ENCODE measurements at regions not wholly inside any gene's neighbourhood (a gene's known extent, or its start where the extent isn't known, plus 50 kb on each side); places are given as distances from the start of the nearest gene placed in this dataset.

DNA sequence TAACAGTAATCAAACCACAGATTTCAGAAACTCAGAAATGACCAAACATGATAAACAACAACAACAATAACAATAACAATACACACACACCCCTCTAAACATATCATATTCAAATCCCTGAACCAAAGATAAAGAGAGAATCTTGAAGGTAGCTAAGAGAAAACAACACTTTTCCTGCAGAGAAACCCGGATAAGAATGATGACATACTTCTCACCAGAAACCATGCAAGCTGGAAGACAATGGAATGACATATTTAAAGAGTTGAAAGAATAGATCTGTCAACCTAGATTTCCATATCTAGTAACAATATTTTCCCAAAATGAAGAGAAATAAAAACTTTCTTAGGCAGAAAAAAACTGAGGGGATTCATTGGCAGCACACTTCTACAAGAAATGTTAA is 138.1 kb downstream of the LIG4 start:
- POLR2A ChIA-PET: no interaction called here
- no peak for ATAC-seq
- TF ChIP-seq, protein P1, sequence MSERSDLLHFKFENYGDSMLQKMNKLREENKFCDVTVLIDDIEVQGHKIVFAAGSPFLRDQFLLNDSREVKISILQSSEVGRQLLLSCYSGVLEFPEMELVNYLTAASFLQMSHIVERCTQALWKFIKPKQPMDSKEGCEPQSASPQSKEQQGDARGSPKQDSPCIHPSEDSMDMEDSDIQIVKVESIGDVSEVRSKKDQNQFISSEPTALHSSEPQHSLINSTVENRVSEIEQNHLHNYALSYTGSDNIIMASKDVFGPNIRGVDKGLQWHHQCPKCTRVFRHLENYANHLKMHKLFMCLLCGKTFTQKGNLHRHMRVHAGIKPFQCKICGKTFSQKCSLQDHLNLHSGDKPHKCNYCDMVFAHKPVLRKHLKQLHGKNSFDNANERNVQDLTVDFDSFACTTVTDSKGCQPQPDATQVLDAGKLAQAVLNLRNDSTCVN (CRISPR knock-in tag; IDR thresholded peaks at IDR 0.05): no peak
- TF ChIP-seq LCOR (CRISPR knock-in tag; IDR thresholded peaks at IDR 0.05) (no peak), MAFG (tag; conservative IDR thresholded peaks at IDR 0.05) (no peak), ZNF197 (CRISPR knock-in tag; IDR thresholded peaks at IDR 0.05; ENCODE audit: low read depth) (no peak), SUPT5H (IDR thresholded peaks at IDR 0.05) (no peak), SETDB1 (IDR thresholded peaks at IDR 0.05; ENCODE audit: low read length) (no peak), ZC3H11A (IDR thresholded peaks at IDR 0.05; ENCODE audit: low read depth, low read length) (no peak), HMGN3 (IDR thresholded peaks at IDR 0.05; ENCODE audit: borderline replicate concordance, extremely low read depth, insufficient read length, low read depth, low read length) (no peak), ZFP36 (IDR thresholded peaks at IDR 0.05; ENCODE audit: low read depth, low read length, partially characterized antibody) (no peak), YY1 (IDR thresholded peaks at IDR 0.05; ENCODE audit: borderline replicate concordance in 1 of 3, control insufficient read depth in 1 of 3, extremely low read depth in 1 of 3, insufficient read depth in 3 of 3, insufficient read length in 1 of 3, insufficient replicate concordance in 2 of 3, low read depth in 1 of 3, low read length in 2 of 3) (no peak), GATAD2B (IDR thresholded peaks at IDR 0.05; ENCODE audit: borderline replicate concordance) (no peak), MIER1 (IDR thresholded peaks at IDR 0.05; ENCODE audit: low read depth) (no peak), SMARCC2 (IDR thresholded peaks at IDR 0.05; ENCODE audit: low read depth) (no peak), BRF1 (IDR thresholded peaks at IDR 0.05; ENCODE audit: borderline replicate concordance, extremely low read depth, insufficient read length) (no peak)
- TF ChIP-seq, protein P2, sequence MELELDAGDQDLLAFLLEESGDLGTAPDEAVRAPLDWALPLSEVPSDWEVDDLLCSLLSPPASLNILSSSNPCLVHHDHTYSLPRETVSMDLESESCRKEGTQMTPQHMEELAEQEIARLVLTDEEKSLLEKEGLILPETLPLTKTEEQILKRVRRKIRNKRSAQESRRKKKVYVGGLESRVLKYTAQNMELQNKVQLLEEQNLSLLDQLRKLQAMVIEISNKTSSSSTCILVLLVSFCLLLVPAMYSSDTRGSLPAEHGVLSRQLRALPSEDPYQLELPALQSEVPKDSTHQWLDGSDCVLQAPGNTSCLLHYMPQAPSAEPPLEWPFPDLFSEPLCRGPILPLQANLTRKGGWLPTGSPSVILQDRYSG (tag; conservative IDR thresholded peaks at IDR 0.05; ENCODE audit: low read depth): no peak
- TF ChIP-seq, protein P3, sequence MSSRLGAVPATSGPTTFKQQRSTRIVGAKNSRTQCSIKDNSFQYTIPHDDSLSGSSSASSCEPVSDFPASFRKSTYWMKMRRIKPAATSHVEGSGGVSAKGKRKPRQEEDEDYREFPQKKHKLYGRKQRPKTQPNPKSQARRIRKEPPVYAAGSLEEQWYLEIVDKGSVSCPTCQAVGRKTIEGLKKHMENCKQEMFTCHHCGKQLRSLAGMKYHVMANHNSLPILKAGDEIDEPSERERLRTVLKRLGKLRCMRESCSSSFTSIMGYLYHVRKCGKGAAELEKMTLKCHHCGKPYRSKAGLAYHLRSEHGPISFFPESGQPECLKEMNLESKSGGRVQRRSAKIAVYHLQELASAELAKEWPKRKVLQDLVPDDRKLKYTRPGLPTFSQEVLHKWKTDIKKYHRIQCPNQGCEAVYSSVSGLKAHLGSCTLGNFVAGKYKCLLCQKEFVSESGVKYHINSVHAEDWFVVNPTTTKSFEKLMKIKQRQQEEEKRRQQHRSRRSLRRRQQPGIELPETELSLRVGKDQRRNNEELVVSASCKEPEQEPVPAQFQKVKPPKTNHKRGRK (tag; IDR thresholded peaks at IDR 0.05): no peak
- TF ChIP-seq, protein P4, sequence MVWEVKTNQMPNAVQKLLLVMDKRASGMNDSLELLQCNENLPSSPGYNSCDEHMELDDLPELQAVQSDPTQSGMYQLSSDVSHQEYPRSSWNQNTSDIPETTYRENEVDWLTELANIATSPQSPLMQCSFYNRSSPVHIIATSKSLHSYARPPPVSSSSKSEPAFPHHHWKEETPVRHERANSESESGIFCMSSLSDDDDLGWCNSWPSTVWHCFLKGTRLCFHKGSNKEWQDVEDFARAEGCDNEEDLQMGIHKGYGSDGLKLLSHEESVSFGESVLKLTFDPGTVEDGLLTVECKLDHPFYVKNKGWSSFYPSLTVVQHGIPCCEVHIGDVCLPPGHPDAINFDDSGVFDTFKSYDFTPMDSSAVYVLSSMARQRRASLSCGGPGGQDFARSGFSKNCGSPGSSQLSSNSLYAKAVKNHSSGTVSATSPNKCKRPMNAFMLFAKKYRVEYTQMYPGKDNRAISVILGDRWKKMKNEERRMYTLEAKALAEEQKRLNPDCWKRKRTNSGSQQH (CRISPR knock-in tag; IDR thresholded peaks at IDR 0.05): no peak

More for the DNA sequence above, 138.1 kb downstream of the LIG4 start:
- H3K4me3 ChIP-seq: no peak overlapping the region
- CTCF ChIA-PET (ENCODE audit: low intra/inter-chr PET ratio): no interaction called here
- intact Hi-C loops (cut with micrococcal nuclease): no loop called here
- H3K4me1 ChIP-seq (replicated peaks in 1 of 2; ENCODE audit: control insufficient read depth in 2 of 2, insufficient read depth in 2 of 2, low read length in 2 of 2): no peaks in the 10 kb centered on the region
- in situ Hi-C loops (cut with MboI): no loop called here
- no peak overlapping the region for H3K27ac ChIP-seq (ENCODE audit: extremely low read depth, low read depth, low read length)
- no peaks in the 10 kb centered on the region for H3K9me1 ChIP-seq (ENCODE audit: control insufficient read depth, insufficient read depth, low read length)
- no TSS peak for BruUV-seq (replicated peaks)
- H3K27me3 ChIP-seq (ENCODE audit: control insufficient read depth in 2 of 2, insufficient read depth in 2 of 2, low read length in 2 of 2): no peaks in the 10 kb centered on the region
- DNase-seq (ENCODE audit: extremely low read depth in 1 of 4, low spot score in 3 of 4) (no peak), FAIRE-seq (no peak)
- no peaks in the 10 kb centered on the region for H4K20me1 ChIP-seq (replicated peaks; ENCODE audit: control insufficient read depth, insufficient read depth, low read length)
- no peaks in the 10 kb centered on the region for H3K79me2 ChIP-seq (ENCODE audit: control insufficient read depth, insufficient read depth, low read length)
- no peak overlapping the region for H3K4me2 ChIP-seq (ENCODE audit: insufficient read depth, low read length)
- H3K36me3 ChIP-seq (ENCODE audit: control insufficient read depth, insufficient read depth, low read length): no peaks in the 10 kb centered on the region
- H3K9me3 ChIP-seq (replicated peaks; ENCODE audit: control insufficient read depth, insufficient read depth, low read depth, low read length): no peaks in the 10 kb centered on the region; the same call in 1 of the 2 replicates
- no peak overlapping the region for H2AFZ ChIP-seq (ENCODE audit: low read depth, low read length)
- H3K9ac ChIP-seq (ENCODE audit: insufficient read depth in 1 of 2, low read depth in 2 of 2, low read length in 2 of 2): no peak overlapping the region
- whole genome bisulfite sequencing (ENCODE audit: insufficient coverage, low coverage, missing lambda C conversion rate): 0% methylated on average over 1 of the region's 1 CpG

Data from K562 (cell line).